Activated naive CD8-positive, alpha-beta T cell (primary cell): ENCODE measurements at regions not wholly inside any gene's neighbourhood (a gene's known extent, or its start where the extent isn't known, plus 50 kb on each side); places are given as distances from the start of the nearest gene placed in this dataset.

Experiments used
- H3K27ac Mint-ChIP-seq: one replicate; pipeline ENCODE4 v1.8.0; 2021; ENCODE audit warnings: mixed read lengths
- H3K27me3 Mint-ChIP-seq: one replicate; pipeline ENCODE4 v1.8.0; 2021; ENCODE audit warnings: mixed read lengths
- H3K36me3 Mint-ChIP-seq: one replicate; pipeline ENCODE4 v1.8.0; 2021; ENCODE audit warnings: mixed read lengths
- H3K4me1 Mint-ChIP-seq: one replicate; pipeline ENCODE4 v1.8.0; 2021; ENCODE audit warnings: low read depth, mixed read lengths
- H3K4me3 Mint-ChIP-seq: one replicate; pipeline ENCODE4 v1.8.0; 2021; ENCODE audit warnings: mild to moderate bottlenecking, mixed read lengths
- H3K9me3 Mint-ChIP-seq: one replicate; pipeline ENCODE4 v1.8.0; 2021; ENCODE audit warnings: low read depth, mixed read lengths

DNA sequence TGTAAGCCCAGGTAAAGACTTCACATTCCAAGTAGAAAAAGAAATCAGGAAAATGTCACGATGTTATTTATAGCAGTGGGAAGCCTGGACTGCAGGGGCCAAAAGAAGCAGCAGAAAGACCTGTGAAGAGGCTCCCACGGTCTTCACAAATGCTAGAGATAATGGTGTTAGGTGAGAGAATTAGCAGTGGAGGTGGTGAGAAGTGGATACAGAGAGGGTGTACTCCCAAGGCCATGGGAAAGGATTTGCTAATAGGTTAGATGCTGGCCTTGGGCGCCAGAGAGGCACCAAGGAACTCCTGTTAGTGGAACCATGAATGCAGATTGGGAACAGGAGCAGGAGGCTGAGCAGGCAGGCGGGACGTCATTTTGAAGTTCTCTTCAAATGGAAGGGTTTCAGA lies 386.1 kb downstream of the C12orf75 start:
- Mint-ChIP-seq H3K4me1 (no peaks in the 10 kb centered on the region), H3K4me3 (no peak overlapping the region), H3K36me3 (no peaks in the 10 kb centered on the region), H3K27ac (no peak overlapping the region), H3K27me3 (peaks cover 6% of the 10 kb centered on the region), H3K9me3 (peaks cover 3% of the 10 kb centered on the region)

DNA sequence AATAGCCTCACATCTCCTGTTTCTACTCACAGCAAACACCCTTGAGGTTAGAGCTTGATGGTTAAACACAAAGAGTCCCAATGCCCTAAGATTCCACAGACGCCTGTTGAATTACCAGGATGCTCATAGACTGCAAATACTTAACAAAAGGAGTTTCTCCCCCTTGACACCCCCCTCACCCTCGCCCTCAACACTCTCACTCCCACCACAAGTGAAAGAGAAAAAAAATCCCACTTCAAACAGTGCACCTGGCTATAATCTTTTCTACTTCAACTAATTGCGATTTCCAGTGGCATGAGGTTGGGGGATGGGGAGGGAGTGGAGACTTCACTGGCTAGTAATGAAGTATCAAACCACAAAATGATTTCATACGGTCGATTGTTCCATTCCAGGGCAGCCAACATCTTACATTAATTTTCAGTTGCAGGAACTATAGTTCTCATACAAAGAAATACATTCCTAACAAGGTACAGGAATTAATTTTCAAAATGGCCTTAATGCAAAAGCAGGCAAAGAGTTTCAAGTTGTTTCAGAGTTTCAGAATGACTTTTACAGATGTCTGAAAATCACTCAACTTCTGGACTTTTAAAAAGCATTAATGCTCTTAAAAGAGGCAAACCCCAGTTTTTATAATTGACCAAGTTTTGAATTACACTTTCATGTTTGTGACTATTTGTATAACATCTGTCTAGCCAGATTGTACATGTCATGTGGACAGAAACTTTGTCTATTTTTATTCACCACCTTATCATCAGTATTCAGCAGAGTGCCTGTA lies 390.7 kb downstream of the C12orf75 start:
- no peaks in the 10 kb centered on the region for H3K4me1 Mint-ChIP-seq
- no peak overlapping the region for H3K4me3 Mint-ChIP-seq
- H3K36me3 Mint-ChIP-seq: no peaks in the 10 kb centered on the region
- peaks cover 6% of the 10 kb centered on the region for H3K27me3 Mint-ChIP-seq
- peaks cover 3% of the 10 kb centered on the region for H3K9me3 Mint-ChIP-seq
- H3K27ac Mint-ChIP-seq: no peak overlapping the region

DNA sequence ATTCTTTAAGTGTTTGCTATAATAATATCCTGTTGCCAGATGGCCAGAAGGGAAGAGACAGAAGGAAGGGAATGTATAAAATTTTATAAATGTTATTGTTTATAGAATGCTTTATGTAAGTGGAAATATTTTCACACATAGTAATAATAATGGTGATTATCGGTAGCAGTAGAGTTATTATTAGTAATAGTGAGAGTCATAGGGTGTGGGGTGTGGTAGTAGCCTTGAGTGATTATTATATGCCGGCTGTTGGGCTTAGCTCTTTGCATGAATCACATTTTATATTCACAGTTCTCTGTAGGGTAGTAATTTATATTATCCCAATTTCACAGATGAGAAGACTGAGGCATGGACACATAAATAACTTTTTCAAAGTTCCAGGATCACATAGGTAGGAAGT lies 391.4 kb downstream of the C12orf75 start:
- H3K27ac Mint-ChIP-seq: no peak overlapping the region
- peaks cover 4% of the 10 kb centered on the region for H3K27me3 Mint-ChIP-seq
- no peaks in the 10 kb centered on the region for H3K36me3 Mint-ChIP-seq

DNA sequence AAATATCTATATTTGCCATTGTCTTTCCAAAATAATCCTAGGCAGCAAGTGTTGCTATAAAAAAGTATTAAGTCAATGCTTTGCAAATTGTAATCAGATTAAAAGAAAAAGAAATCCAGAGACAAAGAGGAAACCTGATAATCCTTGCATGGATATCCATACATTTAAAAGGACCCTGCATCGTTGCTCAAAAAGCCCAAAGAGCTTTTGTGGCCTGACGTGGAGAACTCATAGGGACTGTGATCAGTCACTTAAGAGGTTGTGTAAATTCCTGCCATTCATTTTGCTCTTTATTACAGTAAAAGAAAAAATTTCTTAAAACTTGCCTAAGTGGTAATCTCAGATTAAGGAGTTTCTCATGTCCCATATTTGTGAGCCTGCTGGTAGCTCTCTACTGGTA lies 392.6 kb downstream of the C12orf75 start:
- Mint-ChIP-seq H3K27me3 (peaks cover 2% of the 10 kb centered on the region), H3K36me3 (no peaks in the 10 kb centered on the region), H3K4me1 (no peaks in the 10 kb centered on the region), H3K9me3 (peaks cover 3% of the 10 kb centered on the region), H3K4me3 (no peak overlapping the region), H3K27ac (no peak overlapping the region)

More for the DNA sequence above, 391.4 kb downstream of the C12orf75 start:
- H3K9me3 Mint-ChIP-seq: peaks cover 3% of the 10 kb centered on the region
- H3K4me1 Mint-ChIP-seq: no peaks in the 10 kb centered on the region
- no peak overlapping the region for H3K4me3 Mint-ChIP-seq

DNA sequence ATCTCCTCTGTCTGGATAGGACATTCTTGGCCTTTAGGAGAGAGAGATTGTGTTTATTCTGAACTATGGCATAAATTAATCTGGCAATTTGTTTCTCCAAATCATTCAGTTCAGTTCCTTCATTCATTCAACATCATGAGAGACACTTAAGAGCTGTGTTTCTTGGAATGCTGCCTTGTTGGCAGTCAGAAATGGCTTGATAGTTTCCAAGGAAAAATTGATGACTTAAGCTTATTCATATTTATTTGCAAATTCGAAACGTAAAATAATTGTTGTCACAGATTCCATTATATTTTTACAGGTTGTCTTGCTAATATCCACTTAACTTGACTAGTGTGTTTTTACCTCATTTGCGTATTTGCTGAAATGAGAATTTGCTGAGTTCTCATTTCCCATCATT lies 393.0 kb downstream of the C12orf75 start:
- H3K27ac Mint-ChIP-seq: no peak overlapping the region

DNA sequence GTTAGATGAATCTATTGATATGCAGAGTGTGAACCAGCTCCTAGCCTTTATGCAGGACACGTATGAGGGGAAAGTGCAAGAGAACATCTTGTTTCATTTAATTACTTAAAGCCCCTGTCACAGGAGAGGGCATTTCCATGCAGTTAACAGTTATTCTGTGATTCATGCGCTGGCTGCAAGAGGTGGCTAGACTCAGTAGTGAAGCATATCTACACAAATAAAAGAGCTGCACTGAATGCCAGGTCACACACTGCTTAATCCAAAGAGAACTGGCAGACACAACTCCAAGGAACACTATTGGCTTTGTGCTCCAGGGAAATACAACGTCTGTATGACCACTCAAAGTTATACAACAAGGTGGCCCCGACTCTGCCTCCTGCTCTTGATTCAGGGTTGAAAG lies 394.1 kb downstream of the C12orf75 start:
- H3K4me3 Mint-ChIP-seq: no peak overlapping the region
- peaks cover 4% of the 10 kb centered on the region for H3K27me3 Mint-ChIP-seq
- H3K36me3 Mint-ChIP-seq: no peaks in the 10 kb centered on the region
- H3K4me1 Mint-ChIP-seq: no peaks in the 10 kb centered on the region
- H3K9me3 Mint-ChIP-seq: no peaks in the 10 kb centered on the region
- no peak overlapping the region for H3K27ac Mint-ChIP-seq

More for the DNA sequence above, 393.0 kb downstream of the C12orf75 start:
- Mint-ChIP-seq H3K36me3 (no peaks in the 10 kb centered on the region), H3K4me3 (no peak overlapping the region), H3K4me1 (no peaks in the 10 kb centered on the region), H3K9me3 (no peaks in the 10 kb centered on the region), H3K27me3 (no peaks in the 10 kb centered on the region)

DNA sequence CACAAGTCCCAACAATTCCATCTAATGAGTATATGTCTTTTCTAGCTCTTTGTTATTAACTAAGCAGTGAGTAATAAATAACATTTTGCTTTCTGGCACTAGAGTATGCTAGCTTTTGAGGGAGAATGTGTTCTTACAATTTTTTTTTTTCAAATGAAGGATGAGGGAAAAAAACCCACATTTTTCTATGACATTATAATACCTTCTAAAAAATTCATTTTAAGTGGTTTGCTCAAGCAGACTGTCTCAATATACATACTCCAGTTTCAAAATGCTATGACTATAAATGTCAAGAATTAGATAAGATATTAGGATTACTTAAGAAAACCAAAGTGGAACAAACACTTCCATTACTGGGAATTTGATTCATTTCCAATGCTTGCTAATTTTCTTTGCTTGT lies 394.6 kb downstream of the C12orf75 start:
- H3K27me3 Mint-ChIP-seq: peaks cover 4% of the 10 kb centered on the region
- H3K27ac Mint-ChIP-seq: no peak overlapping the region
- no peaks in the 10 kb centered on the region for H3K36me3 Mint-ChIP-seq
- no peaks in the 10 kb centered on the region for H3K4me1 Mint-ChIP-seq
- no peak overlapping the region for H3K4me3 Mint-ChIP-seq
- no peaks in the 10 kb centered on the region for H3K9me3 Mint-ChIP-seq

DNA sequence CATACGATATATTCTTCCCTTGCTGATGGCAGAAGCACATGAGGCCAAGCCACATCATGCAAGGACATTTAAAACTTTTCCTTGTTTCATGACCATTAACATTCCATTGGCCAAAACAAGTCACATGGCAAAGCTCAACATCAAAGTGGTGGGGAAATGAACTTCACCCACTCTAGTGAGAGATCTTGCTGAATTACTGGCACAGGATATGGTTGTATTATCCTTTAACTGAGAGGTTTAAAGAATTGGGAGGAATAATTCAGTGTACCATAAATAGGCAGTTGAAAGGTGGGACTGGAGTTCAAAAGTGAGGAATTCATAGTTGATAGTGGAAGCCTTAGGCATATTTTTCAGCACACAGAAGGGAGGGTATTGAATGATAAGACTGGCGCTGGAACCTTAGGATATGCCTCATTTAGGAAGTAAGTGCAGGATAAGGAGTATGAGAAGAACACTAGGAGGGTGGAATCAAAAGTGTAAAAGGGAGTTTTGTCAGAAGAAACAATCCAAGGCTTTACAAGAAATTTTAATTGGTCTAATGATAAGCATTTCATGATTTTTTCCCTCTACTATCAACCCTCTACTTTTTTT lies 398.8 kb downstream of the C12orf75 start:
- no peaks in the 10 kb centered on the region for H3K9me3 Mint-ChIP-seq
- no peak overlapping the region for H3K4me3 Mint-ChIP-seq
- H3K4me1 Mint-ChIP-seq: no peaks in the 10 kb centered on the region
- no peak overlapping the region for H3K27ac Mint-ChIP-seq
- H3K27me3 Mint-ChIP-seq: peaks cover 4% of the 10 kb centered on the region
- H3K36me3 Mint-ChIP-seq: no peaks in the 10 kb centered on the region

DNA sequence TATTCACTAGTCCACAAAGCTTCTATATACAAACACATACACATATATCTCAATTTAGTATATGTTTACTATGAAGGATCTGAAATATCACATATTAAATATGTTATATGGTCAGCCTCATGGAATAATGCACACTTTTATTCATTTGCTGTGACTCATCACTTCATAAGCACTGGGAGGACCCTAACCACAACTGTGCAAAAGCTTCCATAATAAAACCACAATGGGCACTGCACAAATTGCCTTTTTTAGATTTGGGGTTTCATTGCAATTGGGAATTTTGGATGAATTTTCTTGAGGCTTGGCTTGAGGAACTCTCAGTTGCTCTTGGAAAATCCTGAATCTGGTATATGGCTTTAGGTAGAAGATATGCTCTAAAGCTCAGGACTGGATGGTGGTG lies 399.4 kb downstream of the C12orf75 start:
- Mint-ChIP-seq H3K36me3 (no peaks in the 10 kb centered on the region), H3K4me1 (no peaks in the 10 kb centered on the region), H3K27ac (no peak overlapping the region), H3K27me3 (peaks cover 4% of the 10 kb centered on the region), H3K4me3 (no peak overlapping the region), H3K9me3 (no peaks in the 10 kb centered on the region)

DNA sequence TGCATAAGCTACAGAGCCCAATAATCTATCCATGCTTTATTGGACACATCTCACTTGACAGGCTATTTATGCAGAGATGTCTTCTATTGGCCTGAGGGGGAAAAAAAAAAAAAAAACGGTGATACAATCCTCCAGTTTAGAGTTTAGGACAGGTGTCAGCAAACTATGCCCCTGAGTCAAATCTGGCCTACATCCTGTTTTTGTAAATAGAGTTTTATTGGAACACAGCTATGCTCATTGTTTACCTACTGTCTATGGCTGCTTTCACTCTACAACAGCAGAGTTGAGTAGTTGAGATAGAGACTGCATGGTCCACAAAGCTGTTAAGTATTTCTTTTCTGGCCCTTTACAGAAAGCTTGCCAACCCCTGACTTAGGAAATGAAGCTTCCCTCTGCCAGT lies 403.1 kb downstream of the C12orf75 start:
- no peak overlapping the region for H3K4me3 Mint-ChIP-seq
- H3K4me1 Mint-ChIP-seq: no peaks in the 10 kb centered on the region
- H3K27ac Mint-ChIP-seq: no peak overlapping the region
- peaks cover 5% of the 10 kb centered on the region for H3K27me3 Mint-ChIP-seq
- H3K9me3 Mint-ChIP-seq: no peaks in the 10 kb centered on the region
- no peaks in the 10 kb centered on the region for H3K36me3 Mint-ChIP-seq

DNA sequence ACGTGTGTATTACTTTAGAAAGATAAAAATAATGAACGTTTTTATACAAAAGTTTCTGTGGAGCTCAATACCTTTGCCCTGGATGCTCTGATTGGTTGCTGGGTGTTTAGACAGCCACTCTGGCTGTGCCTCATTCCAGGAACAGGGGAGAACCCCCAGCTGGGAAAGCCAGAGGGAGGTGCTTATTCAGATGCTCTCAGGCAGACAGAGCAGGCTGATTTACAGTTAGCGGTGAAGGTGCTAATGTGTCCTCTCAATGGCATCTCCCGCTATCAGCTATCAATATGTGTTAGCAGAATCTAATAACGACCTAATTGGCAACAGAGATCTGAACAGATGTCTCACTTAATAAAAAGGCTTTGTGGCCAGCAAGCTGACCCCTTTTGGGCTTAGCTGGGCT lies 402.3 kb downstream of the NUAK1 start:
- peaks cover 2% of the 10 kb centered on the region for H3K27me3 Mint-ChIP-seq
- no peaks in the 10 kb centered on the region for H3K9me3 Mint-ChIP-seq
- no peak overlapping the region for H3K27ac Mint-ChIP-seq
- no peaks in the 10 kb centered on the region for H3K36me3 Mint-ChIP-seq
- H3K4me3 Mint-ChIP-seq: no peak overlapping the region
- H3K4me1 Mint-ChIP-seq: no peaks in the 10 kb centered on the region

DNA sequence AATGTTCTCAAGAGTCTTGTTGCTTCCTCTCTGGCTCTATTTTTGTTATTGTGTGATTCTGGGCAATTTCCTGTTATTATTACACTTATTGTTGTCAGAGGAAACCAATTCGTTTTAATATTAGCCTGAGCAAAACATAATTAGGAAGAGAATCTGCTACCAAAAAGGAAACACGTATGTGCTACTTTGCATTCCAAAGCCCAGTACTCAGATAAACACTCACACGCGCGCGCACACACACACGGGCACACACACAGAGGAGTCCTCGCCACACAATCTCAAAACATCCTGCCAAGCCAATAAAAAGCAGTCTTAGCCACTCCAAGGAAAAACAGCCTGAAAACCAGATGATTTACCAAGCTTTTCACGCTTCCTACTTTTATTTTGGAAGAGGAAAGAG lies 400.7 kb downstream of the NUAK1 start:
- Mint-ChIP-seq H3K27me3 (peaks cover 2% of the 10 kb centered on the region), H3K4me3 (no peak overlapping the region), H3K36me3 (no peaks in the 10 kb centered on the region), H3K9me3 (no peaks in the 10 kb centered on the region), H3K4me1 (no peaks in the 10 kb centered on the region), H3K27ac (no peak overlapping the region)

DNA sequence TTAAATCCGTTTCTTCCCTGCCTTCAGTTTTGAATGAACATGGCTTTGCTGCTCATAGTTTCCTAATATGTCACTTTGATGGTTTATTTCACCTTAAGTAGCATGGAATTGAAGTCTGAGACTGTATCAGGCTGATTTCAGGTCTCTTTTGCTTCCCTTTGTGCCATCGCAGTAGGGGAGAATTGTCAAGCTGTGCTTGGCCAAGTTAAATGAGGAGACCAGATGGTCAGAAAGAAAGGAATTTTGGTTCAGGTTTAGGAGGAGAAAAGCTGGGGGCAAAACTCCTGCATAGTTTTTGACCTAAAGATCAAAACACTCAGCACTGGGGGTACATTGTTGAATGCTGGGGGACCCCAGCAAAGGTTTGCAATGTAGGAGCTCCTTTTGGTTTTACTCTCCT lies 398.4 kb downstream of the NUAK1 start:
- Mint-ChIP-seq H3K27ac (no peak overlapping the region), H3K4me1 (no peaks in the 10 kb centered on the region), H3K36me3 (no peaks in the 10 kb centered on the region), H3K27me3 (peaks cover 2% of the 10 kb centered on the region), H3K4me3 (no peak overlapping the region), H3K9me3 (no peaks in the 10 kb centered on the region)

DNA sequence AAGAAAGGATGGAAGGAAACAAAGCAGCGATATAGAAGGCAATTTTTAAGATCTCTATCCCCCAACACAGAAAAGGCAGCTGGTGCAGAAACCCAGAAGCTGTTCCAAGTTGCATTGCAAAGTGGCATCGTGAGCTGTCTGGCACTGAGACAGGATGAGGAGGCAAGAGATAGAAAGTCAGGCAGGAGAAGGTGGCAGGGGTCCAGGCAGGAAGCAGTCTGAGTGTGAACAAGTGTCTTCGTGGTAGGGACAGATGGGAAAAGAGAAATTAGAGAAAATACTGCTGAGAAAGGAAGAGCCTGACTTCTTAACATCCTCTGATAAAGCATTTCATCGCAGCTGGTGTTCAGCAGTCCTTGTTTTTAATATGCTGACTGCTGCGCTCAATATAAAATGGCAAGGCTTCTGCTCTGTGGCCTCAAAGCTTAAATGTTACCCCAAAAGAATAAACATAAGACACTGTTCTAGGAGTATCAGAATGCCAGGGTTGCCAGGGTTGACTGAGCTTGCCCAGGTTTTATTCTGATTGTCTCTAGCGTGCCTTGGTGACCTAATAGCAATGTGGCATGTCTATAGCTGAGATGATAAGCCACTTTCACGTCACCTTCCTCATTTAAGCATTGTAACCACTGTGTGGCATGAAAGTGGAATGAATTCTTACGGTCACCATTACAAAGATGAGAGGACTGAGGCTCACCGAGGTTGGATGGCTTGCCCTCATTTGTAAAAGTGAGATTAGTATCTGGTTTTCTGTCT lies 397.6 kb downstream of the NUAK1 start:
- Mint-ChIP-seq H3K4me3 (no peak overlapping the region), H3K27ac (no peak overlapping the region), H3K4me1 (no peaks in the 10 kb centered on the region)

DNA sequence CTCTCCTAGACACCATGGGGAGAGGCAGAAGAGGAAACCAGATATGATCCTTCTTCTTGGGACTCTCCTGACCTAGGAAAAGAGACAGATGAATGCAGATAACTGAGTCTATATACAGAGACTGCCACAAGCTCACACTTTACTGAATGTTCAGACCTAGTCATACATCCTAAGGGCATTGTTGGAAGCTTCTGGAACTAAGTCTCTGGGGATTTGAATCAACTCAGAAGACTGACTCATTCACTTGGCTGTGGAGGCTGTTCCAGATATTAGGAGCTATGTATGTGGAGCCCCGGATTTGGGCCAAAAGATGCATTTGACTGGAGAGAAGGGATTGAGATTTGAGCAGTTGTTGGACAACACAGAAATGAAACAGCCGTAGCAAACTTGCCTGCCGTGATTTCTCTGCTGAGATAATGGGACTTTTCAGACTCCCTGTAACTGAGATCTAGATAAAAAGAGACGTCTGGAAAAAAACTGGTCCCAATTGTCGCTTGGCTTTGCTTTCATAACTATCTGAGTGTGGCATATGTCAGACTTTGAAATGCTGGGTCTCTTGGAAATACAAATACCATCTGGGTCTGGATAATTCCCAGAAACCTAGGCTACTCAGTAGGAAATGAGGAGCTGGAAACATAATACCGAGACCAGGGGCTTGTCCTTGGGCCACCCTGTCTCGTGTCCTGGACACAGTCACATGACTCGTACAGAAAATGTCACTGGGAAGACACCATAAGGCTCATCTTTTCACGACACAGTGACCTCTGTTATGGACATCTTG lies 396.8 kb downstream of the NUAK1 start:
- Mint-ChIP-seq H3K27ac (no peak overlapping the region), H3K36me3 (no peaks in the 10 kb centered on the region), H3K4me3 (no peak overlapping the region), H3K27me3 (no peaks in the 10 kb centered on the region), H3K9me3 (no peaks in the 10 kb centered on the region), H3K4me1 (no peaks in the 10 kb centered on the region)

More for the DNA sequence above, 397.6 kb downstream of the NUAK1 start:
- Mint-ChIP-seq H3K9me3 (no peaks in the 10 kb centered on the region), H3K27me3 (no peaks in the 10 kb centered on the region), H3K36me3 (no peaks in the 10 kb centered on the region)
